GM12878 (cell line): ENCODE measurements at regions not wholly inside any gene's neighbourhood (a gene's known extent, or its start where the extent isn't known, plus 50 kb on each side); places are given as distances from the start of the nearest gene placed in this dataset.

Experiments
- ATAC-seq: fragments of 200-7000 bp; cut with Tn5 transposase; 3 replicates; pipeline ENCODE4 v1.9.1; 2020; ENCODE audit warnings: mild to moderate bottlenecking, moderate library complexity
- BruUV-seq: library from RNA; stranded (reverse); fragments of 400-500 nt; replicated peaks from 2 replicates; lab custom pipeline; 2021; lab: Mats Ljungman, UMichigan
- CTCF ChIA-PET: fragments of 300-600 bp; sonication (Branson Sonifier 250); formaldehyde crosslinking; extraction: SDS; loops from one replicate; lab custom pipeline; 2021; ENCODE audit warnings: inconsistent platforms; lab: Yijun Ruan, JAX
- POLR2A ChIA-PET: fragments of 350-600 bp; formaldehyde crosslinking; extraction: SDS; loops from one replicate; lab custom pipeline; 2021; ENCODE audit warnings: inconsistent platforms; lab: Charles Lee
- RAD21 ChIA-PET: fragments of 300-600 bp; sonication (Branson Sonifier 250); formaldehyde crosslinking; loops from one replicate; lab custom pipeline; 2023; ENCODE audit warnings: antibody characterized with exemption; ENCODE audit not compliant: unreplicated experiment; lab: Charles Lee
- SMC1A ChIA-PET: fragments of 300-600 bp; sonication (Branson Sonifier 250); formaldehyde crosslinking; loops from one replicate; lab custom pipeline; 2023; ENCODE audit not compliant: unreplicated experiment, uncharacterized antibody; lab: Charles Lee
- DNase-seq: peaks from one replicate; pipeline ENCODE4 v3.0.0-alpha.2; 2011; ENCODE audit warnings: low read depth, low spot score
- FAIRE-seq: peaks from 3 replicates; lab custom pipeline; 2011; peaks lifted over from hg19 to GRCh38; lab: Jason Lieb, UNC
- H2AFZ ChIP-seq: 2 replicates; pipeline ENCODE4 v1.6.0; 2011; ENCODE audit warnings: low read depth, low read length, control low read depth; ENCODE audit not compliant: control insufficient read depth
- H3K27ac ChIP-seq: 2 replicates; pipeline ENCODE4 v1.5.1; 2011; ENCODE audit warnings: control low read depth; ENCODE audit not compliant: control insufficient read depth, insufficient read depth
- H3K27me3 ChIP-seq, 2 experiments: replicated peaks in 1 of 2; 2 replicates each; pipeline versions ENCODE4 v1.6.0 to v1.6.1; 2011; ENCODE audit warnings: low read length in 1 of 2; ENCODE audit not compliant: control insufficient read depth in 2 of 2, insufficient read depth in 2 of 2
- H3K36me3 ChIP-seq, 2 experiments: 2 replicates each; pipeline ENCODE4 v1.5.1; 2011; ENCODE audit warnings: low read length in 1 of 2; ENCODE audit not compliant: control insufficient read depth in 2 of 2, insufficient read depth in 2 of 2
- H3K4me1 ChIP-seq: 2 replicates; pipeline ENCODE4 v1.6.1; 2011; ENCODE audit warnings: mild to moderate bottlenecking, low read length, moderate library complexity, mixed read lengths; ENCODE audit not compliant: control insufficient read depth, insufficient read depth
- H3K4me2 ChIP-seq: 2 replicates; pipeline ENCODE4 v1.6.0; 2011; ENCODE audit warnings: control low read depth; ENCODE audit not compliant: control insufficient read depth, insufficient read depth
- H3K4me3 ChIP-seq: fragments of 200-600 bp; sonication (generic); 2 replicates; pipeline ENCODE4 v1.5.1; 2016
- H3K79me2 ChIP-seq: 2 replicates; pipeline ENCODE4 v1.6.0; 2011; ENCODE audit warnings: low read length; ENCODE audit not compliant: control insufficient read depth, insufficient read depth
- H3K9ac ChIP-seq: 2 replicates; pipeline ENCODE4 v1.8.0; 2011; ENCODE audit warnings: low read length, control low read depth, mixed read lengths; ENCODE audit not compliant: control insufficient read depth, insufficient read depth
- H3K9me3 ChIP-seq: replicated peaks from 3 replicates; pipeline ENCODE4 v1.5.1; 2011; ENCODE audit warnings: mild to moderate bottlenecking, low read length; ENCODE audit not compliant: control insufficient read depth, insufficient read depth
- H4K20me1 ChIP-seq: 2 replicates; pipeline ENCODE4 v1.6.0; 2011; ENCODE audit not compliant: control insufficient read depth, insufficient read depth
- CHD4 ChIP-seq: fragments of 200-600 bp; sonication (generic); IDR thresholded peaks from 2 replicates; pipeline ENCODE4 v1.6.1; 2016; ENCODE audit warnings: mild to moderate bottlenecking
- EZH2 ChIP-seq: IDR thresholded peaks from 2 replicates; pipeline ENCODE4 v1.6.1; 2012; ENCODE audit warnings: low read depth, mild to moderate bottlenecking, control low read depth, inconsistent platforms, low read length, borderline replicate concordance; ENCODE audit not compliant: control insufficient read depth
- HDAC2 ChIP-seq: fragments of 200-600 bp; sonication (generic); IDR thresholded peaks from 2 replicates; pipeline ENCODE4 v1.6.1; 2017
- IKZF2 ChIP-seq, 2 experiments: fragments of 450-650 bp; IDR thresholded peaks; 2 replicates each; pipeline ENCODE4 v1.6.1; 2017; ENCODE audit warnings: mild to moderate bottlenecking in 2 of 2, moderate library complexity in 2 of 2
- NFXL1 ChIP-seq: fragments of 450-650 bp; IDR thresholded peaks from 2 replicates; pipeline ENCODE4 v1.6.1; 2017; ENCODE audit warnings: antibody characterized with exemption, mild to moderate bottlenecking, borderline replicate concordance
- NR2F1 ChIP-seq: fragments of 450-650 bp; conservative IDR thresholded peaks from 2 replicates; pipeline ENCODE4 v1.6.1; 2017; ENCODE audit warnings: mild to moderate bottlenecking
- PAX5 ChIP-seq: IDR thresholded peaks from 2 replicates; pipeline ENCODE4 v1.6.1; 2011; ENCODE audit warnings: low read depth, low read length, borderline replicate concordance
- RB1 ChIP-seq: fragments of 450-650 bp; formaldehyde crosslinking; IDR thresholded peaks from 2 replicates; pipeline ENCODE4 v1.6.1; 2017; ENCODE audit warnings: mild to moderate bottlenecking, borderline replicate concordance
- RUNX3 ChIP-seq: IDR thresholded peaks from 2 replicates; pipeline ENCODE4 v1.6.1; 2012; ENCODE audit warnings: low read length, inconsistent platforms
- SMAD5 ChIP-seq: IDR thresholded peaks from 2 replicates; pipeline ENCODE4 v1.6.1; 2016; ENCODE audit warnings: antibody characterized with exemption, low read depth
- TCF3 ChIP-seq: IDR thresholded peaks from 2 replicates; pipeline ENCODE4 v1.6.1; 2012; ENCODE audit warnings: low read depth, mild to moderate bottlenecking, low read length, borderline replicate concordance; ENCODE audit not compliant: insufficient read depth
- WGBS: methylation state at CpG from one replicate; pipeline ENCODE4 v1.1.6; 2016; ENCODE audit warnings: low lambda C conversion rate; ENCODE audit not compliant: insufficient replicate concordance, insufficient coverage; ENCODE audit errors: missing lambda C conversion rate; 5-methylcytosine and 5-hydroxymethylcytosine counted together
- in situ Hi-C: fragments of 300-500 bp; cut with MboI; formaldehyde crosslinking; loops from 9 replicates; pipeline ENCODE4 v1.14.3; 2018; ENCODE audit warnings: mixed read lengths
- intact Hi-C: fragments of 100-400 bp; cut with micrococcal nuclease; formaldehyde crosslinking; loops from one replicate; pipeline ENCODE4 v1.14.2; 2022; ENCODE audit not compliant: unreplicated experiment
- TF ChIP-seq, protein P1 (sequence below): fragments of 450-650 bp; IDR thresholded peaks from 2 replicates; pipeline ENCODE4 v1.6.1; 2017; ENCODE audit warnings: low read depth, mild to moderate bottlenecking, moderate library complexity
- TF ChIP-seq, protein P2 (sequence below): fragments of 450-650 bp; IDR thresholded peaks from 2 replicates; pipeline ENCODE4 v1.6.1; 2016; ENCODE audit warnings: mild to moderate bottlenecking, moderate library complexity, borderline replicate concordance
- TF ChIP-seq, protein P3 (sequence below): fragments of 450-650 bp; IDR thresholded peaks from 2 replicates; pipeline ENCODE4 v1.6.1; 2017; ENCODE audit warnings: mild to moderate bottlenecking

DNA sequence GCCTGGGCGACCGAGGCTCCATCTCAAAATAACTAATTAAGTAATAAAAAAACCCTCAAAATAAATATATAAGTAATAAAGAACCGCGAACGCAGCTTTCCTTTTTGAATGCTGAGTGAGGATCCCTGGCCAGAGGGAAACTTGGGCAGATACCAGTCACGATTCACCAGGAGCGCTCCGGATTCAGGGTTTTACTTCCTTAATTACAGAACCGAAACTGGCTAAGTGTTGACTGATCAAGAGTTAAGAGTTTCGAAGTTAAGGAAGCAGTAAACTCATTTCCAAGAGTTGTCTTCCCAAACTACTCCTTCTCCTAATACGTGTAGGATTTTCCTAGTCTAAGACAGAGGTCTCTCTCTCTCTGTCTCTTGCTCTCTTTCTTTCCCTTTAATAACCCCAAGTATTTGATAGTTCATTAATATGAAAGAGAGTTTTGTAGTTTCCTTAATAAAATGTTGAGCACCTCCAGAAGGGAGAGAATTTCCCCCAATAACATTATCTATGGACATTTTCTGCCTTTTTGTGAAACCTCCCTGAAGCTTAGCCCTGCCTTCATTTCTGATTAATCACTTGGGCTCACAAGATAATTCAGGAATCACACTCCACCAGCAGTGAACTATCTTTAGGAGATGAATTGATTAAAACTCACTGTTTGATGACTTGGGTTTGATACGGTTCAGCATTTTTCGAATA, 61.4 kb upstream of the ZNF217 start:
- in situ Hi-C loops (no loop called here), intact Hi-C loops (loop anchor here (5.0 to 10.0 kb wide), 6 partner anchors 43 to 410 kb away; no protein-coding TSS in a partner anchor)
- peak overlapping the region; percentile 52; the same call in 1 of the 2 replicates for H3K4me3 ChIP-seq
- 12% methylated on average over 13 of the region's 13 CpGs for WGBS
- FAIRE-seq (no peak), DNase-seq (no peak), ATAC-seq (peak; percentile 10; the same call in 2 of the 3 replicates)
- no peaks in the 10 kb centered on the region for H3K27me3 ChIP-seq
- H3K9ac ChIP-seq: peak overlapping the region; percentile 56
- SMC1A ChIA-PET: interaction anchor here (0.8 to 12.4 kb wide), 13 partner anchors 10 to 285 kb away, joined by 3 to 149 read pairs (median 6); no protein-coding TSS in a partner anchor
- H3K9me3 ChIP-seq: no peaks in the 10 kb centered on the region
- no peaks in the 10 kb centered on the region for H3K36me3 ChIP-seq
- H3K4me1 ChIP-seq: peaks cover 56% of the 10 kb centered on the region
- H3K79me2 ChIP-seq: peaks cover 2% of the 10 kb centered on the region; the same call in 1 of the 2 replicates
- CTCF ChIA-PET: interaction anchor here (0.6 to 1.2 kb wide), 2 partner anchors 42 to 96 kb away, joined by 3 read pairs; no protein-coding TSS in a partner anchor
- peak overlapping the region; percentile 99 for H3K27ac ChIP-seq
- no peaks in the 10 kb centered on the region for H4K20me1 ChIP-seq
- BruUV-seq: no TSS peak
- H3K4me2 ChIP-seq: peak overlapping the region; percentile 85
- H2AFZ ChIP-seq: peak overlapping the region; percentile 22
- POLR2A ChIA-PET: interaction anchor here (0.5 to 1.5 kb wide), 6 partner anchors 31 to 281 kb away, joined by 3 to 7 read pairs (median 4); no protein-coding TSS in a partner anchor
- RAD21 ChIA-PET: interaction anchor here (1.0 to 3.7 kb wide), 11 partner anchors 12 to 271 kb away, joined by 3 to 16 read pairs (median 5); no protein-coding TSS in a partner anchor
- TF ChIP-seq CHD4 (no peak), RUNX3 (no peak), SMAD5 (no peak), HDAC2 (no peak), RB1 (peak; percentile 22; the same call in 1 of the 2 replicates), NR2F1 (no peak), EZH2 (no peak), TCF3 (no peak), NFXL1 (peak; percentile 84), PAX5 (no peak), IKZF2 (IDR thresholded peaks at IDR 0.05) (peak; percentile 96 to 98)
- TF ChIP-seq, protein P1, sequence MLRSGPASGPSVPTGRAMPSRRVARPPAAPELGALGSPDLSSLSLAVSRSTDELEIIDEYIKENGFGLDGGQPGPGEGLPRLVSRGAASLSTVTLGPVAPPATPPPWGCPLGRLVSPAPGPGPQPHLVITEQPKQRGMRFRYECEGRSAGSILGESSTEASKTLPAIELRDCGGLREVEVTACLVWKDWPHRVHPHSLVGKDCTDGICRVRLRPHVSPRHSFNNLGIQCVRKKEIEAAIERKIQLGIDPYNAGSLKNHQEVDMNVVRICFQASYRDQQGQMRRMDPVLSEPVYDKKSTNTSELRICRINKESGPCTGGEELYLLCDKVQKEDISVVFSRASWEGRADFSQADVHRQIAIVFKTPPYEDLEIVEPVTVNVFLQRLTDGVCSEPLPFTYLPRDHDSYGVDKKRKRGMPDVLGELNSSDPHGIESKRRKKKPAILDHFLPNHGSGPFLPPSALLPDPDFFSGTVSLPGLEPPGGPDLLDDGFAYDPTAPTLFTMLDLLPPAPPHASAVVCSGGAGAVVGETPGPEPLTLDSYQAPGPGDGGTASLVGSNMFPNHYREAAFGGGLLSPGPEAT: peak; percentile 86
- TF ChIP-seq, protein P2, sequence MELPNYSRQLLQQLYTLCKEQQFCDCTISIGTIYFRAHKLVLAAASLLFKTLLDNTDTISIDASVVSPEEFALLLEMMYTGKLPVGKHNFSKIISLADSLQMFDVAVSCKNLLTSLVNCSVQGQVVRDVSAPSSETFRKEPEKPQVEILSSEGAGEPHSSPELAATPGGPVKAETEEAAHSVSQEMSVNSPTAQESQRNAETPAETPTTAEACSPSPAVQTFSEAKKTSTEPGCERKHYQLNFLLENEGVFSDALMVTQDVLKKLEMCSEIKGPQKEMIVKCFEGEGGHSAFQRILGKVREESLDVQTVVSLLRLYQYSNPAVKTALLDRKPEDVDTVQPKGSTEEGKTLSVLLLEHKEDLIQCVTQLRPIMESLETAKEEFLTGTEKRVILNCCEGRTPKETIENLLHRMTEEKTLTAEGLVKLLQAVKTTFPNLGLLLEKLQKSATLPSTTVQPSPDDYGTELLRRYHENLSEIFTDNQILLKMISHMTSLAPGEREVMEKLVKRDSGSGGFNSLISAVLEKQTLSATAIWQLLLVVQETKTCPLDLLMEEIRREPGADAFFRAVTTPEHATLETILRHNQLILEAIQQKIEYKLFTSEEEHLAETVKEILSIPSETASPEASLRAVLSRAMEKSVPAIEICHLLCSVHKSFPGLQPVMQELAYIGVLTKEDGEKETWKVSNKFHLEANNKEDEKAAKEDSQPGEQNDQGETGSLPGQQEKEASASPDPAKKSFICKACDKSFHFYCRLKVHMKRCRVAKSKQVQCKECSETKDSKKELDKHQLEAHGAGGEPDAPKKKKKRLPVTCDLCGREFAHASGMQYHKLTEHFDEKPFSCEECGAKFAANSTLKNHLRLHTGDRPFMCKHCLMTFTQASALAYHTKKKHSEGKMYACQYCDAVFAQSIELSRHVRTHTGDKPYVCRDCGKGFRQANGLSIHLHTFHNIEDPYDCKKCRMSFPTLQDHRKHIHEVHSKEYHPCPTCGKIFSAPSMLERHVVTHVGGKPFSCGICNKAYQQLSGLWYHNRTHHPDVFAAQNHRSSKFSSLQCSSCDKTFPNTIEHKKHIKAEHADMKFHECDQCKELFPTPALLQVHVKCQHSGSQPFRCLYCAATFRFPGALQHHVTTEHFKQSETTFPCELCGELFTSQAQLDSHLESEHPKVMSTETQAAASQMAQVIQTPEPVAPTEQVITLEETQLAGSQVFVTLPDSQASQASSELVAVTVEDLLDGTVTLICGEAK: 0 out of 2 replicates have a peak, but pooled peaks have one; percentile 7
- TF ChIP-seq, protein P3, sequence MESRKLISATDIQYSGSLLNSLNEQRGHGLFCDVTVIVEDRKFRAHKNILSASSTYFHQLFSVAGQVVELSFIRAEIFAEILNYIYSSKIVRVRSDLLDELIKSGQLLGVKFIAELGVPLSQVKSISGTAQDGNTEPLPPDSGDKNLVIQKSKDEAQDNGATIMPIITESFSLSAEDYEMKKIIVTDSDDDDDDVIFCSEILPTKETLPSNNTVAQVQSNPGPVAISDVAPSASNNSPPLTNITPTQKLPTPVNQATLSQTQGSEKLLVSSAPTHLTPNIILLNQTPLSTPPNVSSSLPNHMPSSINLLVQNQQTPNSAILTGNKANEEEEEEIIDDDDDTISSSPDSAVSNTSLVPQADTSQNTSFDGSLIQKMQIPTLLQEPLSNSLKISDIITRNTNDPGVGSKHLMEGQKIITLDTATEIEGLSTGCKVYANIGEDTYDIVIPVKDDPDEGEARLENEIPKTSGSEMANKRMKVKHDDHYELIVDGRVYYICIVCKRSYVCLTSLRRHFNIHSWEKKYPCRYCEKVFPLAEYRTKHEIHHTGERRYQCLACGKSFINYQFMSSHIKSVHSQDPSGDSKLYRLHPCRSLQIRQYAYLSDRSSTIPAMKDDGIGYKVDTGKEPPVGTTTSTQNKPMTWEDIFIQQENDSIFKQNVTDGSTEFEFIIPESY: peak; percentile 61; the same call in 1 of the 2 replicates
